DOHH2 (cell line): ENCODE measurements at regions not wholly inside any gene's neighbourhood (a gene's known extent, or its start where the extent isn't known, plus 50 kb on each side); places are given as distances from the start of the nearest gene placed in this dataset.

ENCODE experiments used
- H3F3A ChIP-seq: fragments of 200-600 bp; sonication (generic), shearing (Covaris generic); 2 replicates; pipeline ENCODE4 v1.6.0; 2016; ENCODE audit warnings: antibody characterized with exemption, mild to moderate bottlenecking; ENCODE audit not compliant: control insufficient read depth, insufficient read depth
- H3K27ac ChIP-seq: fragments of 200-600 bp; sonication (generic); 2 replicates; pipeline ENCODE4 v1.5.1; 2014; ENCODE audit warnings: low read depth, mild to moderate bottlenecking, low read length, moderate library complexity
- H3K27me3 ChIP-seq: fragments of 200-600 bp; sonication (generic); 2 replicates; pipeline ENCODE4 v1.6.1; 2014; ENCODE audit warnings: mild to moderate bottlenecking, low read length, mixed read lengths; ENCODE audit not compliant: control insufficient read depth
- H3K36me3 ChIP-seq: fragments of 200-600 bp; sonication (generic); 2 replicates; pipeline ENCODE4 v1.6.1; 2014; ENCODE audit warnings: mild to moderate bottlenecking, low read length, moderate library complexity, mixed read lengths; ENCODE audit not compliant: control insufficient read depth
- H3K4me1 ChIP-seq: fragments of 200-600 bp; sonication (generic); 2 replicates; pipeline ENCODE4 v1.6.1; 2014; ENCODE audit warnings: mild to moderate bottlenecking, low read length, mixed read lengths; ENCODE audit not compliant: control insufficient read depth
- H3K4me2 ChIP-seq: fragments of 200-600 bp; sonication (generic); 2 replicates; pipeline ENCODE4 v1.6.0; 2014; ENCODE audit warnings: mild to moderate bottlenecking, low read length, moderate library complexity
- H3K4me3 ChIP-seq: fragments of 200-600 bp; sonication (generic); 2 replicates; pipeline ENCODE4 v1.5.1; 2014; ENCODE audit warnings: mild to moderate bottlenecking, low read length, mixed read lengths
- H3K79me2 ChIP-seq: fragments of 200-600 bp; sonication (generic); 2 replicates; pipeline ENCODE4 v1.6.1; 2014; ENCODE audit warnings: mild to moderate bottlenecking, low read length, mixed read lengths; ENCODE audit not compliant: control insufficient read depth
- H3K9me2 ChIP-seq: fragments of 200-600 bp; sonication (generic); replicated peaks from 2 replicates; pipeline ENCODE4 v1.6.1; 2014; ENCODE audit warnings: mild to moderate bottlenecking, low read length, mixed read lengths; ENCODE audit not compliant: control insufficient read depth
- H3K9me3 ChIP-seq: fragments of 200-600 bp; sonication (generic); 2 replicates; pipeline ENCODE4 v1.6.1; 2014; ENCODE audit warnings: antibody characterized with exemption, low read length, mixed read lengths; ENCODE audit not compliant: control insufficient read depth, insufficient read depth
- H4K20me1 ChIP-seq: fragments of 200-600 bp; sonication (generic); 2 replicates; pipeline ENCODE4 v1.6.0; 2014; ENCODE audit warnings: low read depth, mild to moderate bottlenecking, antibody characterized with exemption, low read length, moderate library complexity; ENCODE audit not compliant: control insufficient read depth, insufficient read depth
- CTCF ChIP-seq: fragments of 200-600 bp; sonication (generic); IDR thresholded peaks from one replicate; pipeline ENCODE4 v1.5.1; 2014; ENCODE audit warnings: antibody characterized with exemption, mild to moderate bottlenecking, low read depth, low read length; ENCODE audit not compliant: poor library complexity, severe bottlenecking
- EZH2phosphoT487 ChIP-seq: fragments of 200-600 bp; sonication (generic); IDR thresholded peaks from 2 replicates; pipeline ENCODE4 v1.6.1; 2017; ENCODE audit warnings: borderline replicate concordance, mild to moderate bottlenecking, antibody characterized with exemption, low read length, moderate library complexity, mixed read lengths

GRCh38 chr18:25544546-25545287 lies 192.8 kb upstream of the ZNF521 start:
- Histone ChIP-seq H3K9me3 (no peaks in the 10 kb centered on the region), H3K27ac (no peak overlapping the region), H3F3A (no peaks in the 10 kb centered on the region), H3K36me3 (no peaks in the 10 kb centered on the region), H3K4me2 (0 out of 2 replicates have a peak overlapping the region, but pooled peaks have one; percentile 1), H3K79me2 (no peaks in the 10 kb centered on the region), H3K27me3 (no peaks in the 10 kb centered on the region), H3K4me3 (no peak overlapping the region), H3K4me1 (peaks cover 8% of the 10 kb centered on the region), H3K9me2 (no peaks in the 10 kb centered on the region), H4K20me1 (no peaks in the 10 kb centered on the region)
- TF ChIP-seq CTCF: no peak
- no peak for TF ChIP-seq EZH2phosphoT487

GRCh38 chr18:25538175-25538922 lies 186.4 kb upstream of the ZNF521 start:
- no peak for TF ChIP-seq EZH2phosphoT487
- no peak for TF ChIP-seq CTCF
- Histone ChIP-seq H3K27ac (no peak overlapping the region), H3K9me3 (no peaks in the 10 kb centered on the region), H3K36me3 (no peaks in the 10 kb centered on the region), H3K79me2 (no peaks in the 10 kb centered on the region), H3K9me2 (no peaks in the 10 kb centered on the region), H3K4me2 (no peak overlapping the region), H4K20me1 (no peaks in the 10 kb centered on the region), H3K4me3 (no peak overlapping the region), H3K4me1 (peaks cover 3% of the 10 kb centered on the region; the same call in 1 of the 2 replicates), H3F3A (no peaks in the 10 kb centered on the region), H3K27me3 (no peaks in the 10 kb centered on the region)

- no peaks in the 10 kb centered on the region for H3K9me3 ChIP-seq
- no peak overlapping the region for H3K4me3 ChIP-seq
- no peaks in the 10 kb centered on the region for H3K36me3 ChIP-seq
- H3F3A ChIP-seq: no peaks in the 10 kb centered on the region
- H3K27ac ChIP-seq: no peak overlapping the region
- no peaks in the 10 kb centered on the region for H3K27me3 ChIP-seq
- no peak overlapping the region for H3K4me2 ChIP-seq
- H4K20me1 ChIP-seq: no peaks in the 10 kb centered on the region
- no peaks in the 10 kb centered on the region for H3K79me2 ChIP-seq
- H3K9me2 ChIP-seq: no peaks in the 10 kb centered on the region
- peaks cover 5% of the 10 kb centered on the region; the same call in 1 of the 2 replicates for H3K4me1 ChIP-seq
- no peak for TF ChIP-seq CTCF
These were observed 183.5 kb upstream of the ZNF521 start for GRCh38 chr18:25535495-25535894.
